ENCODE measurements at regions not wholly inside any gene's neighbourhood (a gene's known extent, or its start where the extent isn't known, plus 50 kb on each side); places are given as distances from the start of the nearest gene placed in this dataset.
A peak's percentile ranks its signal among the peaks of the same experiment; 100 is the strongest.

GRCh38 chr20:50346374-50347283 lies 156.0 kb downstream of the CEBPB start:
- no peak for TF ChIP-seq CTCF (conservative IDR thresholded peaks at IDR 0.05; ENCODE audit: low read length)
- H3K4me3 ChIP-seq (ENCODE audit: low read length), result no peak overlapping the region
- peak; percentile 89 for DNase-seq (ENCODE audit: low read depth)

- no peak for TF ChIP-seq CTCF (conservative IDR thresholded peaks at IDR 0.05; ENCODE audit: low read length)
- no peak overlapping the region for H3K4me3 ChIP-seq (ENCODE audit: low read length)
- DNase-seq (ENCODE audit: low read depth), result no peak
Measured at GRCh38 chr20:50347284-50348063, 156.8 kb downstream of the CEBPB start.

- TF ChIP-seq CTCF (conservative IDR thresholded peaks at IDR 0.05; ENCODE audit: low read length), result no peak
- H3K4me3 ChIP-seq (ENCODE audit: low read length), result no peak overlapping the region
- DNase-seq (ENCODE audit: low read depth), result no peak
Measured at GRCh38 chr20:50348096-50348495, 157.5 kb downstream of the CEBPB start.

GRCh38 chr20:50350510-50351249 lies 159.5 kb upstream of the PTPN1 start:
- no peak for DNase-seq (ENCODE audit: low read depth)
- H3K4me3 ChIP-seq (ENCODE audit: low read length), result no peak overlapping the region
- TF ChIP-seq CTCF (conservative IDR thresholded peaks at IDR 0.05; ENCODE audit: low read length), result no peak

GRCh38 chr20:50351541-50351940 lies 158.6 kb upstream of the PTPN1 start:
- DNase-seq (ENCODE audit: low read depth), result no peak
- TF ChIP-seq CTCF (conservative IDR thresholded peaks at IDR 0.05; ENCODE audit: low read length), result no peak
- H3K4me3 ChIP-seq (ENCODE audit: low read length), result no peak overlapping the region

- no peak for TF ChIP-seq CTCF (conservative IDR thresholded peaks at IDR 0.05; ENCODE audit: low read length)
- no peak for DNase-seq (ENCODE audit: low read depth)
Measured at GRCh38 chr20:50353289-50353961, 156.8 kb upstream of the PTPN1 start.

More at GRCh38 chr20:50353289-50353961, 156.8 kb upstream of the PTPN1 start:
- no peak overlapping the region for H3K4me3 ChIP-seq (ENCODE audit: low read length)

Measured in AG10803 (cell line).